ENCODE measurements at regions not wholly inside any gene's neighbourhood (a gene's known extent, or its start where the extent isn't known, plus 50 kb on each side); places are given as distances from the start of the nearest gene placed in this dataset.
"Not testable (repeated sequence)": the region's sequence is repeated elsewhere in the genome, so short reads cannot be mapped to it uniquely, and the experiment has no call there.

- in situ Hi-C loops (cut with HindIII; ENCODE audit: low pct_unique_long_range_greater_than_20kb, low sequenced_read_pairs); DNase-seq (ENCODE audit: low read depth): not testable (repeated sequence)
Measured at GRCh38 chr3:189442257-189442656, 188.9 kb upstream of the TP63 start.

- in situ Hi-C loops (cut with HindIII; ENCODE audit: low pct_unique_long_range_greater_than_20kb, low sequenced_read_pairs) = no loop called here
Measured at GRCh38 chr3:189446959-189447560, 184.1 kb upstream of the TP63 start.

GRCh38 chr3:189449084-189449483, 182.1 kb upstream of the TP63 start:
- in situ Hi-C loops (cut with HindIII; ENCODE audit: low pct_unique_long_range_greater_than_20kb, low sequenced_read_pairs) = no loop called here
- no peak for DNase-seq (ENCODE audit: low read depth)

More at GRCh38 chr3:189446959-189447560, 184.1 kb upstream of the TP63 start:
- no peak for DNase-seq (ENCODE audit: low read depth)

GRCh38 chr3:189455009-189455408, 176.2 kb upstream of the TP63 start:
- in situ Hi-C loops (cut with HindIII; ENCODE audit: low pct_unique_long_range_greater_than_20kb, low sequenced_read_pairs) = no loop called here
- DNase-seq (ENCODE audit: low read depth) = no peak

GRCh38 chr3:189455641-189456417, 175.4 kb upstream of the TP63 start:
- DNase-seq (ENCODE audit: low read depth) = peak; percentile 78
- in situ Hi-C loops (cut with HindIII; ENCODE audit: low pct_unique_long_range_greater_than_20kb, low sequenced_read_pairs) = no loop called here

GRCh38 chr3:189457201-189457607, 174.0 kb upstream of the TP63 start:
- DNase-seq (ENCODE audit: low read depth) = peak; percentile 78
- in situ Hi-C loops (cut with HindIII; ENCODE audit: low pct_unique_long_range_greater_than_20kb, low sequenced_read_pairs) = no loop called here

- in situ Hi-C loops (cut with HindIII; ENCODE audit: low pct_unique_long_range_greater_than_20kb, low sequenced_read_pairs) = no loop called here
- no peak for DNase-seq (ENCODE audit: low read depth)
Measured at GRCh38 chr3:189457631-189458412, 173.4 kb upstream of the TP63 start.

GRCh38 chr3:189458528-189458927, 172.7 kb upstream of the TP63 start:
- peak; percentile 69 for DNase-seq (ENCODE audit: low read depth)

GRCh38 chr3:189459231-189459630, 172.0 kb upstream of the TP63 start:
- in situ Hi-C loops (cut with HindIII; ENCODE audit: low pct_unique_long_range_greater_than_20kb, low sequenced_read_pairs) = no loop called here
- DNase-seq (ENCODE audit: low read depth) = no peak

More at GRCh38 chr3:189458528-189458927, 172.7 kb upstream of the TP63 start:
- in situ Hi-C loops (cut with HindIII; ENCODE audit: low pct_unique_long_range_greater_than_20kb, low sequenced_read_pairs) = no loop called here

GRCh38 chr3:189460511-189460910, 170.7 kb upstream of the TP63 start:
- DNase-seq (ENCODE audit: low read depth) = no peak
- in situ Hi-C loops (cut with HindIII; ENCODE audit: low pct_unique_long_range_greater_than_20kb, low sequenced_read_pairs) = no loop called here

- in situ Hi-C loops (cut with HindIII; ENCODE audit: low pct_unique_long_range_greater_than_20kb, low sequenced_read_pairs) = no loop called here
Measured at GRCh38 chr3:189464799-189465198, 166.4 kb upstream of the TP63 start.

GRCh38 chr3:189466004-189466403, 165.2 kb upstream of the TP63 start:
- DNase-seq (ENCODE audit: low read depth) = no peak
- in situ Hi-C loops (cut with HindIII; ENCODE audit: low pct_unique_long_range_greater_than_20kb, low sequenced_read_pairs) = no loop called here

More at GRCh38 chr3:189464799-189465198, 166.4 kb upstream of the TP63 start:
- no peak for DNase-seq (ENCODE audit: low read depth)

- in situ Hi-C loops (cut with HindIII; ENCODE audit: low pct_unique_long_range_greater_than_20kb, low sequenced_read_pairs) = no loop called here
- DNase-seq (ENCODE audit: low read depth) = no peak
Measured at GRCh38 chr3:189467451-189467850, 163.7 kb upstream of the TP63 start.

GRCh38 chr3:189474944-189475343, 156.2 kb upstream of the TP63 start:
- in situ Hi-C loops (cut with HindIII; ENCODE audit: low pct_unique_long_range_greater_than_20kb, low sequenced_read_pairs) = no loop called here
- no peak for DNase-seq (ENCODE audit: low read depth)

- in situ Hi-C loops (cut with HindIII; ENCODE audit: low pct_unique_long_range_greater_than_20kb, low sequenced_read_pairs) = no loop called here
- no peak for DNase-seq (ENCODE audit: low read depth)
Measured at GRCh38 chr3:189477614-189478013, 153.6 kb upstream of the TP63 start.

GRCh38 chr3:189486556-189486955, 144.6 kb upstream of the TP63 start:
- in situ Hi-C loops (cut with HindIII; ENCODE audit: low pct_unique_long_range_greater_than_20kb, low sequenced_read_pairs) = no loop called here
- no peak for DNase-seq (ENCODE audit: low read depth)

- no peak for DNase-seq (ENCODE audit: low read depth)
- in situ Hi-C loops (cut with HindIII; ENCODE audit: low pct_unique_long_range_greater_than_20kb, low sequenced_read_pairs) = no loop called here
Measured at GRCh38 chr3:189488241-189488767, 142.9 kb upstream of the TP63 start.

GRCh38 chr3:189490337-189490736, 140.9 kb upstream of the TP63 start:
- in situ Hi-C loops (cut with HindIII; ENCODE audit: low pct_unique_long_range_greater_than_20kb, low sequenced_read_pairs) = no loop called here
- no peak for DNase-seq (ENCODE audit: low read depth)

GRCh38 chr3:189490749-189491148, 140.4 kb upstream of the TP63 start:
- in situ Hi-C loops (cut with HindIII; ENCODE audit: low pct_unique_long_range_greater_than_20kb, low sequenced_read_pairs) = no loop called here

More at GRCh38 chr3:189490749-189491148, 140.4 kb upstream of the TP63 start:
- DNase-seq (ENCODE audit: low read depth) = no peak
